HEK293 (cell line): ENCODE measurements at regions not wholly inside any gene's neighbourhood (a gene's known extent, or its start where the extent isn't known, plus 50 kb on each side); places are given as distances from the start of the nearest gene placed in this dataset.

ENCODE experiments used
- CTCF ChIA-PET: fragments of 350-600 bp; formaldehyde crosslinking; extraction: SDS; loops from one replicate; lab custom pipeline; 2021; ENCODE audit warnings: antibody characterized with exemption; lab: Yijun Ruan, JAX
- POLR2A ChIA-PET: fragments of 300-600 bp; formaldehyde crosslinking; extraction: SDS; loops from one replicate; lab custom pipeline; 2020; ENCODE audit warnings: antibody characterized with exemption, inconsistent platforms; lab: Yijun Ruan, JAX
- H3K27ac ChIP-seq: fragments of 200-500 bp; sonication (Bioruptor generic); 2 replicates; pipeline ENCODE4 v1.5.1; 2014; ENCODE audit warnings: low read depth, low read length, control low read depth, inconsistent platforms; ENCODE audit errors: extremely low read depth
- H3K36me3 ChIP-seq, 2 experiments: fragments of 200-500 bp in 1 of 2; sonication (Bioruptor generic) in 1 of 2; 1 replicate in 1 of 2; 2 replicates in 1 of 2; pipeline ENCODE4 v1.5.1; 2014 to 2017; ENCODE audit warnings: inconsistent platforms in 2 of 2, low read length in 2 of 2; ENCODE audit not compliant: control insufficient read depth in 2 of 2, insufficient read depth in 1 of 2
- H3K4me1 ChIP-seq: fragments of 200-500 bp; sonication (Bioruptor generic); 2 replicates; pipeline ENCODE4 v1.5.1; 2014; ENCODE audit warnings: mild to moderate bottlenecking, low read length, inconsistent platforms; ENCODE audit not compliant: control insufficient read depth, insufficient read depth
- H3K4me3 ChIP-seq: 2 replicates; pipeline ENCODE4 v1.5.1; 2011; ENCODE audit warnings: low read depth, mild to moderate bottlenecking, control low read depth, low read length, moderate library complexity
- H3K9me3 ChIP-seq: fragments of 200-500 bp; sonication (Bioruptor generic); 2 replicates; pipeline ENCODE4 v1.5.1; 2014; ENCODE audit warnings: low read depth, low read length, inconsistent platforms; ENCODE audit not compliant: control insufficient read depth, insufficient read depth
- BCL11A ChIP-seq: fragments of 450-650 bp; formaldehyde crosslinking; IDR thresholded peaks from 2 replicates; pipeline ENCODE4 v1.5.1; 2016; ENCODE audit warnings: low read depth, missing biosample characterization, missing genetic modification characterization
- FEZF1 ChIP-seq: fragments of 450-650 bp; formaldehyde crosslinking; IDR thresholded peaks from 2 replicates; pipeline ENCODE4 v1.5.1; 2016; ENCODE audit warnings: missing biosample characterization, missing genetic modification characterization
- GLIS2 ChIP-seq: fragments of 450-650 bp; formaldehyde crosslinking; IDR thresholded peaks from 2 replicates; pipeline ENCODE4 v1.5.1; 2016; ENCODE audit warnings: missing biosample characterization, missing genetic modification characterization
- IKZF3 ChIP-seq: fragments of 450-650 bp; IDR thresholded peaks from 2 replicates; pipeline ENCODE4 v1.5.0; 2018; ENCODE audit warnings: missing biosample characterization, mild to moderate bottlenecking, missing genetic modification characterization, moderate library complexity
- INSM2 ChIP-seq: fragments of 450-650 bp; formaldehyde crosslinking; IDR thresholded peaks from 2 replicates; pipeline ENCODE4 v1.5.1; 2016; ENCODE audit warnings: missing biosample characterization, missing genetic modification characterization
- MYNN ChIP-seq: fragments of 450-650 bp; formaldehyde crosslinking; IDR thresholded peaks from 2 replicates; pipeline ENCODE4 v1.5.1; 2016; ENCODE audit warnings: missing biosample characterization, missing genetic modification characterization, borderline replicate concordance
- SCRT2 ChIP-seq: fragments of 450-650 bp; formaldehyde crosslinking; IDR thresholded peaks from 2 replicates; pipeline ENCODE4 v1.5.1; 2016; ENCODE audit warnings: missing biosample characterization, missing genetic modification characterization
- TRIM28 ChIP-seq: IDR thresholded peaks from 2 replicates; pipeline ENCODE4 v1.6.1; 2011; ENCODE audit warnings: low read length, control low read depth, borderline replicate concordance
- YY2 ChIP-seq: fragments of 450-650 bp; formaldehyde crosslinking; IDR thresholded peaks from 2 replicates; pipeline ENCODE4 v1.5.1; 2016; ENCODE audit warnings: missing biosample characterization, missing genetic modification characterization
- ZBTB1 ChIP-seq: fragments of 450-650 bp; formaldehyde crosslinking; IDR thresholded peaks from 2 replicates; pipeline ENCODE4 v1.5.1; 2016; ENCODE audit warnings: missing biosample characterization, missing genetic modification characterization
- ZFHX2 ChIP-seq: fragments of 450-650 bp; formaldehyde crosslinking; conservative IDR thresholded peaks from 2 replicates; pipeline ENCODE4 v1.5.1; 2016; ENCODE audit warnings: missing biosample characterization, missing genetic modification characterization
- ZFP37 ChIP-seq: fragments of 450-650 bp; formaldehyde crosslinking; IDR thresholded peaks from 2 replicates; pipeline ENCODE4 v1.5.1; 2016; ENCODE audit warnings: missing biosample characterization, missing genetic modification characterization
- ZFP69B ChIP-seq: fragments of 450-650 bp; formaldehyde crosslinking; IDR thresholded peaks from 2 replicates; pipeline ENCODE4 v1.5.1; 2016; ENCODE audit warnings: missing biosample characterization, missing genetic modification characterization
- ZNF10 ChIP-seq: fragments of 450-650 bp; formaldehyde crosslinking; IDR thresholded peaks from 2 replicates; pipeline ENCODE4 v1.5.1; 2017; ENCODE audit warnings: missing biosample characterization, missing genetic modification characterization
- ZNF211 ChIP-seq: fragments of 450-650 bp; formaldehyde crosslinking; IDR thresholded peaks from 2 replicates; pipeline ENCODE4 v1.5.1; 2016; ENCODE audit warnings: low read depth, missing biosample characterization, missing genetic modification characterization
- ZNF324 ChIP-seq: fragments of 450-650 bp; formaldehyde crosslinking; IDR thresholded peaks from 2 replicates; pipeline ENCODE4 v1.5.1; 2016; ENCODE audit warnings: missing biosample characterization, missing genetic modification characterization
- ZNF341 ChIP-seq: fragments of 450-650 bp; formaldehyde crosslinking; IDR thresholded peaks from 2 replicates; pipeline ENCODE4; 2016; ENCODE audit warnings: low read depth, missing biosample characterization, missing genetic modification characterization
- ZNF354C ChIP-seq: fragments of 450-650 bp; formaldehyde crosslinking; IDR thresholded peaks from 2 replicates; pipeline ENCODE4 v1.5.1; 2016; ENCODE audit warnings: missing biosample characterization, missing genetic modification characterization, low read depth, borderline replicate concordance
- ZNF362 ChIP-seq: fragments of 450-650 bp; formaldehyde crosslinking; IDR thresholded peaks from 2 replicates; pipeline ENCODE4 v1.5.1; 2016; ENCODE audit warnings: missing biosample characterization, missing genetic modification characterization
- ZNF521 ChIP-seq: fragments of 450-650 bp; formaldehyde crosslinking; IDR thresholded peaks from 2 replicates; pipeline ENCODE4 v1.5.1; 2017; ENCODE audit warnings: missing biosample characterization, mild to moderate bottlenecking, missing genetic modification characterization
- ZNF610 ChIP-seq: fragments of 450-650 bp; formaldehyde crosslinking; IDR thresholded peaks from 2 replicates; pipeline ENCODE4 v1.5.1; 2016; ENCODE audit warnings: missing biosample characterization, missing genetic modification characterization, borderline replicate concordance
- ZNF623 ChIP-seq: fragments of 450-650 bp; formaldehyde crosslinking; IDR thresholded peaks from 2 replicates; pipeline ENCODE4 v1.5.1; 2016; ENCODE audit warnings: missing biosample characterization, missing genetic modification characterization
- ZNF654 ChIP-seq: fragments of 450-650 bp; formaldehyde crosslinking; IDR thresholded peaks from 2 replicates; pipeline ENCODE4 v1.5.1; 2016; ENCODE audit warnings: low read depth, missing biosample characterization, missing genetic modification characterization
- TF ChIP-seq, protein P1 (sequence below): fragments of 450-650 bp; formaldehyde crosslinking; IDR thresholded peaks from 2 replicates; pipeline ENCODE4 v1.5.1; 2016; ENCODE audit warnings: missing biosample characterization, missing genetic modification characterization, low read depth
- TF ChIP-seq, protein P2 (sequence below): fragments of 450-650 bp; formaldehyde crosslinking; IDR thresholded peaks from 2 replicates; pipeline ENCODE4 v1.5.1; 2017; ENCODE audit warnings: missing biosample characterization, missing genetic modification characterization
- TF ChIP-seq, protein P3 (sequence below): fragments of 450-650 bp; formaldehyde crosslinking; IDR thresholded peaks from 2 replicates; pipeline ENCODE4 v1.5.1; 2017; ENCODE audit warnings: missing biosample characterization, missing genetic modification characterization

GRCh38 chr3:135528413-135529015 lies 437.0 kb upstream of the PPP2R3A start (continued):
- TF ChIP-seq FEZF1 (tag by site-specific recombination) = peak; percentile 80
- TF ChIP-seq ZNF610 (tag by site-specific recombination) = no peak
- TF ChIP-seq ZFP69B (tag by site-specific recombination) = peak; percentile 39; the same call in 1 of the 2 replicates
- TF ChIP-seq ZNF341 (tag by site-specific recombination) = no peak
- TF ChIP-seq SCRT2 = no peak
- TF ChIP-seq ZFHX2 (tag by site-specific recombination) = no peak
- TF ChIP-seq ZBTB1 (tag by site-specific recombination) = 0 out of 2 replicates have a peak, but pooled peaks have one; percentile 43
- peak; percentile 69 for TF ChIP-seq INSM2 (tag by site-specific recombination)

GRCh38 chr3:135532021-135532420 lies 433.5 kb upstream of the PPP2R3A start:
- H3K4me1 ChIP-seq = peaks cover 10% of the 10 kb centered on the region; the same call in 1 of the 2 replicates
- H3K9me3 ChIP-seq = no peaks in the 10 kb centered on the region
- H3K27ac ChIP-seq = no peak overlapping the region
- no peaks in the 10 kb centered on the region for H3K36me3 ChIP-seq
- ChIA-PET POLR2A (no interaction called here), CTCF (no interaction called here)
- H3K4me3 ChIP-seq = no peak overlapping the region
- TF ChIP-seq MYNN (tag by site-specific recombination) = no peak
- no peak for TF ChIP-seq ZNF354C (tag by site-specific recombination)
- TF ChIP-seq, protein P1, sequence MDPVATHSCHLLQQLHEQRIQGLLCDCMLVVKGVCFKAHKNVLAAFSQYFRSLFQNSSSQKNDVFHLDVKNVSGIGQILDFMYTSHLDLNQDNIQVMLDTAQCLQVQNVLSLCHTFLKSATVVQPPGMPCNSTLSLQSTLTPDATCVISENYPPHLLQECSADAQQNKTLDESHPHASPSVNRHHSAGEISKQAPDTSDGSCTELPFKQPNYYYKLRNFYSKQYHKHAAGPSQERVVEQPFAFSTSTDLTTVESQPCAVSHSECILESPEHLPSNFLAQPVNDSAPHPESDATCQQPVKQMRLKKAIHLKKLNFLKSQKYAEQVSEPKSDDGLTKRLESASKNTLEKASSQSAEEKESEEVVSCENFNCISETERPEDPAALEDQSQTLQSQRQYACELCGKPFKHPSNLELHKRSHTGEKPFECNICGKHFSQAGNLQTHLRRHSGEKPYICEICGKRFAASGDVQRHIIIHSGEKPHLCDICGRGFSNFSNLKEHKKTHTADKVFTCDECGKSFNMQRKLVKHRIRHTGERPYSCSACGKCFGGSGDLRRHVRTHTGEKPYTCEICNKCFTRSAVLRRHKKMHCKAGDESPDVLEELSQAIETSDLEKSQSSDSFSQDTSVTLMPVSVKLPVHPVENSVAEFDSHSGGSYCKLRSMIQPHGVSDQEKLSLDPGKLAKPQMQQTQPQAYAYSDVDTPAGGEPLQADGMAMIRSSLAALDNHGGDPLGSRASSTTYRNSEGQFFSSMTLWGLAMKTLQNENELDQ (tag by site-specific recombination) = no peak
- TF ChIP-seq TRIM28 = no peak
- no peak for TF ChIP-seq ZNF521
- TF ChIP-seq GLIS2 (tag by site-specific recombination) = no peak
- no peak for TF ChIP-seq ZNF211 (tag by site-specific recombination)
- TF ChIP-seq, protein P2, sequence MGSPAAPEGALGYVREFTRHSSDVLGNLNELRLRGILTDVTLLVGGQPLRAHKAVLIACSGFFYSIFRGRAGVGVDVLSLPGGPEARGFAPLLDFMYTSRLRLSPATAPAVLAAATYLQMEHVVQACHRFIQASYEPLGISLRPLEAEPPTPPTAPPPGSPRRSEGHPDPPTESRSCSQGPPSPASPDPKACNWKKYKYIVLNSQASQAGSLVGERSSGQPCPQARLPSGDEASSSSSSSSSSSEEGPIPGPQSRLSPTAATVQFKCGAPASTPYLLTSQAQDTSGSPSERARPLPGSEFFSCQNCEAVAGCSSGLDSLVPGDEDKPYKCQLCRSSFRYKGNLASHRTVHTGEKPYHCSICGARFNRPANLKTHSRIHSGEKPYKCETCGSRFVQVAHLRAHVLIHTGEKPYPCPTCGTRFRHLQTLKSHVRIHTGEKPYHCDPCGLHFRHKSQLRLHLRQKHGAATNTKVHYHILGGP (tag by site-specific recombination) = no peak
- TF ChIP-seq INSM2 (tag by site-specific recombination) = no peak
- no peak for TF ChIP-seq IKZF3 (tag by site-specific recombination)
- TF ChIP-seq ZFP37 (tag by site-specific recombination) = no peak
- no peak for TF ChIP-seq BCL11A
- no peak for TF ChIP-seq YY2 (tag by site-specific recombination)
- TF ChIP-seq, protein P3, sequence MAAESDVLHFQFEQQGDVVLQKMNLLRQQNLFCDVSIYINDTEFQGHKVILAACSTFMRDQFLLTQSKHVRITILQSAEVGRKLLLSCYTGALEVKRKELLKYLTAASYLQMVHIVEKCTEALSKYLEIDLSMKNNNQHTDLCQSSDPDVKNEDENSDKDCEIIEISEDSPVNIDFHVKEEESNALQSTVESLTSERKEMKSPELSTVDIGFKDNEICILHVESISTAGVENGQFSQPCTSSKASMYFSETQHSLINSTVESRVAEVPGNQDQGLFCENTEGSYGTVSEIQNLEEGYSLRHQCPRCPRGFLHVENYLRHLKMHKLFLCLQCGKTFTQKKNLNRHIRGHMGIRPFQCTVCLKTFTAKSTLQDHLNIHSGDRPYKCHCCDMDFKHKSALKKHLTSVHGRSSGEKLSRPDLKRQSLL = no peak
- TF ChIP-seq ZNF362 (tag by site-specific recombination) = no peak
- no peak for TF ChIP-seq ZNF324 (tag by site-specific recombination)
- TF ChIP-seq ZNF654 (tag by site-specific recombination) = no peak
- TF ChIP-seq ZNF10 (tag by site-specific recombination) = no peak
- no peak for TF ChIP-seq ZNF623 (tag by site-specific recombination)
